HL-60 (cell line): ENCODE measurements at regions not wholly inside any gene's neighbourhood (a gene's known extent, or its start where the extent isn't known, plus 50 kb on each side); places are given as distances from the start of the nearest gene placed in this dataset.

Source experiments
- DNase-seq, 2 experiments: peaks; one replicate each; pipeline ENCODE4 v3.0.0-alpha.2; 2010 to 2020; ENCODE audit warnings: low read depth in 1 of 2, low spot score in 1 of 2
- H3K27ac ChIP-seq: fragments of 250-450 bp; sonication (Bioruptor Pico); replicated peaks from 2 replicates; pipeline ENCODE4 v1.5.1; 2020; ENCODE audit warnings: mild to moderate bottlenecking, moderate library complexity
- H3K27me3 ChIP-seq: fragments of 250-450 bp; sonication (Bioruptor Pico); 2 replicates; pipeline ENCODE4 v1.5.1; 2021; ENCODE audit warnings: mild to moderate bottlenecking, moderate library complexity; ENCODE audit not compliant: insufficient read depth, poor library complexity, severe bottlenecking
- H3K4me3 ChIP-seq: replicated peaks from 2 replicates; pipeline ENCODE4 v1.5.1; 2011; ENCODE audit warnings: mild to moderate bottlenecking, control low read depth, low read length; ENCODE audit not compliant: insufficient read depth
- GABPA ChIP-seq: IDR thresholded peaks from 2 replicates; pipeline ENCODE4 v1.6.1; 2012; ENCODE audit warnings: low read depth
- POLR2AphosphoS5 ChIP-seq: IDR thresholded peaks from 2 replicates; pipeline ENCODE4 v1.6.1; 2012; ENCODE audit warnings: low read depth
- SPI1 ChIP-seq: IDR thresholded peaks from 2 replicates; pipeline ENCODE4 v1.6.1; 2012; ENCODE audit warnings: low read depth, mild to moderate bottlenecking, borderline replicate concordance
- TF ChIP-seq, protein P1 (sequence below): IDR thresholded peaks from one replicate; pipeline ENCODE4 v1.5.1; 2011; ENCODE audit warnings: low read length, control low read depth, inconsistent platforms; ENCODE audit not compliant: insufficient read depth
- TF ChIP-seq, protein P2 (sequence below): IDR thresholded peaks from 2 replicates; pipeline ENCODE4 v1.6.1; 2012; ENCODE audit warnings: low read depth; ENCODE audit not compliant: insufficient replicate concordance

DNA sequence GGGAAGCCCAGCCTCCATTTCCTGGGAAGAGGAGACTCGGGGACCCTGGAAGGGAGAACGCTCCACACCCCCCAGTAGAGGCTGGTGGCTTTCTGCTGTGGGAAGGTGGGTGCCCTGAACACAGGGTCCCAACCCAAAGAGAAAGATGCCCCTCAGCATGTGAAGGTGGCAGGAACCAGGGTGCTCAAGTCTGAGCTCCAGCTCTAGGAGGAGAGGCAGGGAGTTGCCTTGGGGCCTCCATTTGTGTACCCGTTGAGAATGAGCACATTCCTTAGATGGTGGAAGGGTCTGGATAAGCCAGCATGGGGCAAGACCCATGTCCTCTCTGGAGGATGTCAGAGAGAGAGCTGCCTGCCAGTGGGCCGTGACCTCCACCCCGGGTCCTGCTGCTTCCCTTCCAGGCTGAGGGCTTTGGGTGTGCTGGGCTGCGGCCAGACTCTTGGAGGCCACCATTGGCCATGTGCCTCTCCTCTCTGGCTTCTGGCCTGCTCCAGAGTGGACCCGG is 212.4 kb downstream of the TBC1D2B start:
- no peak overlapping the region for H3K4me3 ChIP-seq
- TF ChIP-seq POLR2AphosphoS5 (no peak), GABPA (no peak)
- TF ChIP-seq, protein P1, sequence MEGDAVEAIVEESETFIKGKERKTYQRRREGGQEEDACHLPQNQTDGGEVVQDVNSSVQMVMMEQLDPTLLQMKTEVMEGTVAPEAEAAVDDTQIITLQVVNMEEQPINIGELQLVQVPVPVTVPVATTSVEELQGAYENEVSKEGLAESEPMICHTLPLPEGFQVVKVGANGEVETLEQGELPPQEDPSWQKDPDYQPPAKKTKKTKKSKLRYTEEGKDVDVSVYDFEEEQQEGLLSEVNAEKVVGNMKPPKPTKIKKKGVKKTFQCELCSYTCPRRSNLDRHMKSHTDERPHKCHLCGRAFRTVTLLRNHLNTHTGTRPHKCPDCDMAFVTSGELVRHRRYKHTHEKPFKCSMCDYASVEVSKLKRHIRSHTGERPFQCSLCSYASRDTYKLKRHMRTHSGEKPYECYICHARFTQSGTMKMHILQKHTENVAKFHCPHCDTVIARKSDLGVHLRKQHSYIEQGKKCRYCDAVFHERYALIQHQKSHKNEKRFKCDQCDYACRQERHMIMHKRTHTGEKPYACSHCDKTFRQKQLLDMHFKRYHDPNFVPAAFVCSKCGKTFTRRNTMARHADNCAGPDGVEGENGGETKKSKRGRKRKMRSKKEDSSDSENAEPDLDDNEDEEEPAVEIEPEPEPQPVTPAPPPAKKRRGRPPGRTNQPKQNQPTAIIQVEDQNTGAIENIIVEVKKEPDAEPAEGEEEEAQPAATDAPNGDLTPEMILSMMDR: no peak
- TF ChIP-seq, protein P2, sequence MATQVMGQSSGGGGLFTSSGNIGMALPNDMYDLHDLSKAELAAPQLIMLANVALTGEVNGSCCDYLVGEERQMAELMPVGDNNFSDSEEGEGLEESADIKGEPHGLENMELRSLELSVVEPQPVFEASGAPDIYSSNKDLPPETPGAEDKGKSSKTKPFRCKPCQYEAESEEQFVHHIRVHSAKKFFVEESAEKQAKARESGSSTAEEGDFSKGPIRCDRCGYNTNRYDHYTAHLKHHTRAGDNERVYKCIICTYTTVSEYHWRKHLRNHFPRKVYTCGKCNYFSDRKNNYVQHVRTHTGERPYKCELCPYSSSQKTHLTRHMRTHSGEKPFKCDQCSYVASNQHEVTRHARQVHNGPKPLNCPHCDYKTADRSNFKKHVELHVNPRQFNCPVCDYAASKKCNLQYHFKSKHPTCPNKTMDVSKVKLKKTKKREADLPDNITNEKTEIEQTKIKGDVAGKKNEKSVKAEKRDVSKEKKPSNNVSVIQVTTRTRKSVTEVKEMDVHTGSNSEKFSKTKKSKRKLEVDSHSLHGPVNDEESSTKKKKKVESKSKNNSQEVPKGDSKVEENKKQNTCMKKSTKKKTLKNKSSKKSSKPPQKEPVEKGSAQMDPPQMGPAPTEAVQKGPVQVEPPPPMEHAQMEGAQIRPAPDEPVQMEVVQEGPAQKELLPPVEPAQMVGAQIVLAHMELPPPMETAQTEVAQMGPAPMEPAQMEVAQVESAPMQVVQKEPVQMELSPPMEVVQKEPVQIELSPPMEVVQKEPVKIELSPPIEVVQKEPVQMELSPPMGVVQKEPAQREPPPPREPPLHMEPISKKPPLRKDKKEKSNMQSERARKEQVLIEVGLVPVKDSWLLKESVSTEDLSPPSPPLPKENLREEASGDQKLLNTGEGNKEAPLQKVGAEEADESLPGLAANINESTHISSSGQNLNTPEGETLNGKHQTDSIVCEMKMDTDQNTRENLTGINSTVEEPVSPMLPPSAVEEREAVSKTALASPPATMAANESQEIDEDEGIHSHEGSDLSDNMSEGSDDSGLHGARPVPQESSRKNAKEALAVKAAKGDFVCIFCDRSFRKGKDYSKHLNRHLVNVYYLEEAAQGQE: no peak
- H3K27me3 ChIP-seq: no peaks in the 10 kb centered on the region
- no peak overlapping the region for H3K27ac ChIP-seq
- no peak for DNase-seq

DNA sequence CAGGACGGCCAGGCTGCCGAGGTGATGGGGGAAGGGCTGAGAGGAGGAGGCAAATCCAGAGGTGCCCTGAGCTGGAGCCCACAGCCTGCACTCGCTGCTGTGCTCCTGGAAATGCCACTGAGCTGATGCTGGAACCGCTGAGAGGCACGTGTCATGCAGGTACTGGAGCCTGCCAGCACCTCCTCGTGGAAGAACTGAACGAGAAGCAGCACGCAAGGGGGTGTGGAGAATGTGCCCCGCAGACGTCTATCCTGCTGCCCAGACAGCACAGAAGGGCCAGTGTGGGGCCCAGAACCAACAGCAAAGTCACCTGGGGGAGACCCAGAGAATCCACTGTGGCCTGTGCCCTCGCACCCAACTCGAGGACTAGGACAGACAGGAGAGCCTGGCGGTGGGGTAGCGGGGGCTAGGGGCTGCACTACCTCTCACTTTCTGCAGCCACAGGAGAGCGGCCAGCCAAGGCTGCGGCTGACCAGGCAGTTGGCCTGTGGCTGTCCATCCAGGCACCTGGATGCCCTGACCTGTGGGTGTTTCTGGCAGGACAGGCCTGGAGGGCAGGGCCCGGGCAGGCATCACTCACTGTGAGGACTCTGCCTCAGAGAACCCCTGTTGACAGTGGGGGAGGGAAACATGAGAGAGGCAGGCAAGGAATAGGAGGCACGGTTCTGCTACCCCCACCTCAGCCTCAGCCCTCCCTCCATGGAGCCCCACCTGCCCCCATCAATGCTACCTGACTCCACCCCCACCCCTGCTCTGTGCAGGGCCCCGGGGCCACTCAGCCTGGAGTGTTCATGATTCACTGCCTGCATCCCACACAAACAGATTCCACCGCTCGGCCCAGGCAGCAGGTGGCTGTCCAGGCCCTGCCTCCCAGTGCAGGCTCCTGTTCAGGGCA is 213.1 kb downstream of the TBC1D2B start:
- TF ChIP-seq, protein P1: no peak
- TF ChIP-seq, protein P2: no peak
- TF ChIP-seq POLR2AphosphoS5 (no peak), GABPA (no peak), SPI1 (no peak)
- DNase-seq: no peak

DNA sequence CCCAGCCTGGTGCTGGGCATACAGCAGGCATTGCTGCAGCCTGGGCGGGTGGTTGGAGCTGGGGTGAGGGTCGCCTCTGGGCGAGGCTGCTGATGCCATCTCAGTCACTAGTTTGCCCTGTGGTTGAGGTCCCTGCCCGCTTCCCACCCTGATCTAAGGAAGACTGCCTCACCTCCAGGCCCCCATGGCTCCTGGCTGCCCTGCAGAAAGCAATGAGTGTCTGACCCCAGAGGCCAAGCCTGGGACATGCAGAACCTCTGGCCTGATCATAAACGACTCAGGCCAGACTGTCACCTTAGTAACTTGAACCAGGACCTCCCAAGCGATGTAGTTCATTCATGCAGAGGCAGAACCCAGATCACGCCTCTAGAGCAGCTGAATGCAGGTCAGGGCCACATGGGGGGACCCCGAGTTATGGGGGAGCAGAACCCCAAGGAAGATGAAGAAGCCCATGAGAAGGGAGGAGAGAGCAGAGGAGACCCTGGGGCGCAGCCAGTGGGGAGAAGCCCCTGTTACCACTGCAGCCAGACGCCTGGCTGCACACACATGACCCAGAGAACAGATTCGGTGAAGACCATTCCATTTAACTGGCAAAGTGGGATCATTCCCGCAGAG is 213.9 kb downstream of the TBC1D2B start:
- no peak overlapping the region for H3K27ac ChIP-seq
- no peaks in the 10 kb centered on the region for H3K27me3 ChIP-seq
- TF ChIP-seq POLR2AphosphoS5 (no peak), SPI1 (no peak), GABPA (no peak)
- TF ChIP-seq, protein P2: no peak
- TF ChIP-seq, protein P1: no peak
- DNase-seq: no peak
- no peak overlapping the region for H3K4me3 ChIP-seq

More for the DNA sequence above, 213.1 kb downstream of the TBC1D2B start:
- H3K27ac ChIP-seq: no peak overlapping the region
- no peaks in the 10 kb centered on the region for H3K27me3 ChIP-seq
- no peak overlapping the region for H3K4me3 ChIP-seq
